NOMO-1 treated with DMSO at 0.1 percent for 48 hours (cell line): ENCODE measurements at regions not wholly inside any gene's neighbourhood (a gene's known extent, or its start where the extent isn't known, plus 50 kb on each side); places are given as distances from the start of the nearest gene placed in this dataset.

ENCODE experiments used
- DNase-seq: peaks from one replicate; lab custom pipeline; 2025; ENCODE audit not compliant: unreplicated experiment; lab: John Stamatoyannopoulos, UW

DNA sequence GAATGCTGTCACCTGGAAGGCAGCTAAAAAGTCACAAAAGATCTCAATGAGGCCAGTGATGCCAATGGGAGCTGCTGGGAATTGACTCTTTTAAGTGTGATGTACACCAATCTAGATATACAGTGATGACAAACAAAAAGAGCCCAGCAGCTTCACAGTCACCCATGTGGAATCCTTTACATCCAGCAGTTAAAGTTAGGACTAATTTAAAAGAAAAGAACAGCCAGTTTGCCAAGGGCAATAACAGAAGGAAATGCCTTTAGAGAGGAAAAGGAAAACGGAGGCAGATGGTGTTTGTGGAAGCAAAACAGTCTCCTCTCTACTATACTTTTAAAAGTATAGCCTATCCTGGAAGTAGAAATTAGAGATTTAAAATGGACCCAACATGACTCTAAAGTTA, 873.5 kb downstream of the EPHA7 start:
- no peak for DNase-seq

DNA sequence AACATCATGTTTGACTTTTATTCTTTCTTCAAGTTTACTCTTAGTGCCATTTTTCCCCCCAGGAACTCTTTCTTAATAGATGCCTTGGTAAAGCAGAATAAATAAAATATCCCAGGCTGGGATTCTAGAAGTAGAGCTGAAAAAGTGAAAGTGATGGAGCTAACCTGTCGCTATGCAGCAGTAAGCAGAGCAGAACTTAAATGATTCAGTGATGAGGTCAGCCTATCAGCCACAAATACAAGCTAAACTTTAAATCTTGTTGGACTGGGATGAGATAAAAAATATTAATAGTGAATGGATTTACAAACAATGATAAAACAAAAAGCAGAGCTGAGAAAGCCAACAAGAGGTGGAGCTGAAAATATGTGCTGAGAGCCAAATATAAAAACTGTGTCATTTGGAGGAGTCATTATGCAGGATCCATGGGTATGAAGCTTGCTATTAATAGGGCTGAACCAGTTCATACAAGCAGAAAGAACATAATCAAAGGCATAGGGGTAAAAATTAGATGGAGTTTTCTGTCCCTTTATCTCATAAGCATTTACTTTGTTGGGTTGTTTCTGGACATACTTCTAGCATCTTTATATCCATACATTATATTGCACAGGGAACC, 877.8 kb downstream of the EPHA7 start:
- no peak for DNase-seq

DNA sequence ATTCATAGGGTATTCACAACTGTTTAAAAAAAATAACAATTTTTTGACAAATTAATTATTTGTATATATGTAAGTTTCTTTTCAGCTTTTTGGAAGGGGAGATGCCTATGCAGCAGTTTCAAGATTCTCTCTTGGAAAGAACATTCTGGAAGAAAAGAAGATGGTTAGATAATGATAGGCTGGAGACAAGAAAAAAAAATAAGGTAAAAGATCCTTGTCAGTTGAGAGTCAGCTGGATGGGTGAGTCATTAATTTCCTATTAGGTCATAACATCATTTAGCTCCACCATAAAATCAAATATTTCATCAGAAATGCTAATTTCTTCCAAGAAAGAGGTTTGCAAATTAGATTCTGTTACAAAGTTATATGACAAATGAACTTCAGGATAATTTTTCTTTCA, 880.4 kb downstream of the EPHA7 start:
- DNase-seq, result no peak

DNA sequence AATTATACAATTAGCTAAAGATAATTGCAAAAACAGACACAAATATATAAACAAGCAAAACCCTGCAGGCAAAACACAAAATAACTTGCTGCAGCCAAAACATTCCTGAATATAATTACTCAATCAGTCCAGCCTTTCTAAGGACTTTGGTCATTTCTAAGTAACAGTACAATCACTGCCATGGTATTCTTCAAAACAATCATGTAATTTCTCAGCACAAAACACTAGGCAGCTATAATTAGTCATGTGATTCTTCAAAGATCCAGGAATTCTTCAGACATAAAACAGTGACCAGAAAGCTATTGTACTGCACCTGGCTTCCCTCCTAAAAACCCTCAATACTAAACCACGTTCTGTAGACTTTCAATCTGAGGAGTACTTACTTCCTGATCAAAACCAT, 881.1 kb downstream of the EPHA7 start:
- no peak for DNase-seq

DNA sequence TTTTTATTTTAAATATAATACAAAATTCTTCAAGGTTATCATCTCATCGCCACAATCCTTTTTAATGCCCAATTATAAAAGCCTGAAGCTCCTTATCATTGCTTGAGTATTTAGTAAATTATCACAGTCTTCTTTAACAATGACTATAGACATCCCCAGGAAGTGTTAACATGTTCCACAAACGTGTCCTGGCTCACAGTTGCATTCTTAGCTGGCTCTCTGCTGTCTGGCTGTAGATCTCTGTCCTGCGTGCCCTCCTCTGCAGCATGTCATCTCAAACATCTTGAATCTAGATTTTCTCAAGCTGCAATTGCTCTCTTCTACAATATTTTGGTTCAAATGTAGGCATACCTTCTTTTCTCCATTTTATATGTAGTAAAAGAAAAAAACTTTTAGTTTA, 885.2 kb downstream of the EPHA7 start:
- no peak for DNase-seq

DNA sequence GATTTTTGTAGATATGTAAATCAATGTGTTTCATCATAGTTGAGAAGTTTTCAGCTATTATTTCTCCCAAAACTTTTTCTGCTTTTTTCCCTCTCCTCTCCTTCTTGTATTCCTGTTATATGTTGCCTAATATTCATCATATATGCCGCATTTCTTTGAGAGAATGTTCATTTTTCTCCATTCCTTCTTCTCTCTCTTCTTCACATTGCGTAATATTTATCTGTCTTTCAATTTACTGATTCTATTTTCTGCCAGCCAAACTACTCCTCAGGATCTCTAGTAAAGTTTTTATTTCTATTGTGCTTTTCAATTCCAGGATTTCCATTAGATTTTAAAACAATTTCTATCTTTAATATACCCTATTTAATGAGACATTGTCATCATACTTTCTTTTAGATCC, 896.8 kb downstream of the EPHA7 start:
- no peak for DNase-seq

DNA sequence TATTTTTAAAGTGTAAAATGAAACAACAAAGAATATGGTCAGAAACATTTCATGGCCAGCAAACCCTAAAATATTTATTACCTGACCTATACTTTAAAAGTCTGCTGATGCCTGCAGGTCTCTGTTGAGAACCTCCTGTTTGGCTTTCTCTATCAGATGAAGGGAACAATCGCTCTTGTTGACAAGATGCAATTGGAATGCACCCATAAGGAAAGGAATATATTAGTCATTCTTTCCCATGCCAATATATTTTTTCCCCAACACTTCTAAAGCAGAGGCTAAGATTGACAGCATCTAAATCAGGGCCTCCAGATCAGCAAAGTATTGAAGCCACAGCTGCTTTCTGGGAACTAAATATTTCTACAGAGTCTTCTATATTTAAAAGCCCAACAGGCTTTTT, 897.8 kb downstream of the EPHA7 start:
- DNase-seq, result no peak

DNA sequence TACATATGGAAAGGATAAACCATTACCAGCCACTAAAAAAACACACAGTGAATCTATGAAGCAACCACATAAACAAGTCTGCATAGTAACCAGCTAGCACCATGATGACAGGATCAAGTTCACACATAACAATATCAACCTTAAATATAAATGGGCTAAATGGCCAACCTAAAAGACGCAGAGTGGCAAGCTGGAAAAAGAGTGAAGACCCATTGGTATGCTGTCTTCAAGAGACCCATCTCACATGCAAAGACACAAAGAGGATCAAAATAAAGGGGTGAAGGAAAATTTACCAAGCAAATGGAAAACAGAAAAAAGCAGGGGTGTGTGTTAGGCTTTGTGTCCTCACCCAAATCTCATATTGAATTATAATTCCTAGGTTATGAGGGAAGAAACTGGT, 909.2 kb downstream of the EPHA7 start:
- no peak for DNase-seq

DNA sequence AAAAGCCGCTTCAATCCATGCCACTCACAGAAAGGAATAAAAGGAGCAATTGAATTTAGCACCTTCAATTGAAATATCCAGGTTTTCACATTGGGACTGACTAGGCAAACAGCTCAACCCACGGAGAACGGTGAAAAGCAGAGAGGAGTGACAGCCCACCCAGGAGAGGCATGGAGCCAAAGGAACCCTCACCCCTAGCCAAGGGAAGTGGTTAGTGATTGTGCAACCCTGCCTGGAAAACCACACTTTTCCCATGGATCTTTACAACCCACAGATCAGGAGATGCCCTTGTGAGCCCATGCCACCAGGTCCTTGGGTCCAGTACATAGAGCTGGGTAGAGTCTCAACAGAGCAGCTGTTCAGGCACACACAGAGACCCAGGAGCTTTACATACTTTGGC, 911.8 kb downstream of the EPHA7 start:
- no peak for DNase-seq

DNA sequence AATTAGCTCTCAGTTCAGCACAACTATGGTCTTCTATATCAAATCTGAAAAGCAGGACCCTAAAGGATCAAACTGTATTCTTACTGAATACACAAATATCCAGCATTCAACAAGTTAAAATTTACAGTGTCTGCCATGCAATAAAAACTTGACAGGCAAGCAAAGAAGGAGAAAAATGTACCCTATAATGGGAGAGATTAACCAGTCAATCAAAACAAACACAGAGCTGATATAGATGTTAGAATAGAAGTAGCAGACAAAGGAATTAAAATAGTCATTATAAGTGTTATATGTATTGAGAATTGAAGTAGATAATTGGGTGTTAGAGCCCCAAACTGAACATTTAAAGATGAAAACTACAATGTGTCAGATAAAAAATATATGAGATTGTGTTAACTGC, 914.9 kb downstream of the EPHA7 start:
- no peak for DNase-seq

DNA sequence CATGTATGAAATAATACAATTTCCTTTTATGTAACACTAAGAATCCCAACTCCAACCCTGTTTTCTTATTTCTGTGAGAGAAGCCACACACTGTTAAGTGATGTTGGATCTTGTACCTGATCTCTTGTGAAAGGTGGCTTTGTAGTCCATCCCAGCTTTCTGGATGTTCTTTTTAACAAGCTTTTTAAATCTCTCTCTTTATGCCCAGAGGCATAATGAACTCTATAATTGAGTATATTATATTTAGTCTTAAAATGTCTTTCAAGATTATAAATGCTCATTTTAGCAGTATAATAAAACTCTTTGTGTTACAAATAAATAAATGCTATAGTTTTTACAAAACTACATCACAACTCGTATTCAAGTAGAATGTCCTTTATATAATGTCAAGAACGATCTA, 922.1 kb downstream of the EPHA7 start:
- no peak for DNase-seq

DNA sequence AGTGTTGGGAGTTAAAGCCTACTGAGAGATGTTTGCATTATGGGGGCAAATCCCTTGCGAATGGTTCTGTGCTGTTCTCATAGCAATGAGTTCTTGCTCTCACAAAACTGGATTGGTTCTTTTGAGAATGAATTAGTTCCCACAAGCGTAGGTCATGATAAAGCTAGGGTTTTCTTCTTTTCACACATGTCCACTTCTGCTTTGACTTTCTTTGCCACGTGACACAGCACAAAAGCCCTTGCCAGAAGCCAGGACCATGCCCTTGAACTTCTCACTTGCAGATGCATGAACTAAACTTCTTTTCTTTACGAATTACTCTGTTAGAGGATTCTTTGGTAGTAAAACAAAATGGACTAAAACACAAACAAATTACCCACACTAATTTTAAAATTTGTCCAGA, 922.8 kb downstream of the EPHA7 start:
- no peak for DNase-seq

DNA sequence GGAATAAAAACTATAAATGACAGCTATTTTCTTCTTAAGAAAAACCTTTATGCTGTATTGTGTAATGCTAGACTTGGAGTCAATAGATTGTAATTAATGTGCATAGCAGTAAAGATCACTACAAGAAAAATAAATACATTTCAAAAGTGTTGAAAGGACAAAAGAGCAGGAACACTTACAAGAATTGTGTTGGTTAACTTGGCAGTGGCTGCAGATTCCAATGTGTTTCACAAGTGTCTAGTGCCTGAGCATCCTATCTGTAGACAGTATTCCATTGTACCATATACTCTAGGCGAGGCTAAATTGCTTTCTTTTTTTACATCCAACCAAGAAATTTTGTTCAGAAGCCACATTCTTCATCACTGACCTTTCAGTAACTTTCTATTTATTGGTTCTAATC, 924.1 kb downstream of the EPHA7 start:
- no peak for DNase-seq

DNA sequence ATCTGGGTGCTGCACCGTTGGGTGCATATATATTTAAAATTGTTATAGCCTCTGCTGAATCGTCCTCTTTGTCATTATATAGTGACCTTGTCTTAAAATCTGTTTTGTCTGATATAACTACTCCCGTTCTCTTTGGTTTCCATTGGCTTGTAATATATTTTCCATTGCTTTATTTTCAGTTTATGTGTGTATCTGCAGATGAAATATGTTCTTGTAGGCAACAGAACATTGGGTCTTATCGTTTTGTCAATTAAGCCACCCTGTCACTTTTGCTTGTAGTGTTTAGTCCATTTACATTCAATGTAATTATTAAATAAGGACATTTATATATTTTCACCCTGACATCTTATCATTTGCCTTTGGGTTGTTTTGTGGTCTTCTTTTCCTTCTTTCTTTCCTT, 933.9 kb downstream of the EPHA7 start:
- DNase-seq, result no peak

DNA sequence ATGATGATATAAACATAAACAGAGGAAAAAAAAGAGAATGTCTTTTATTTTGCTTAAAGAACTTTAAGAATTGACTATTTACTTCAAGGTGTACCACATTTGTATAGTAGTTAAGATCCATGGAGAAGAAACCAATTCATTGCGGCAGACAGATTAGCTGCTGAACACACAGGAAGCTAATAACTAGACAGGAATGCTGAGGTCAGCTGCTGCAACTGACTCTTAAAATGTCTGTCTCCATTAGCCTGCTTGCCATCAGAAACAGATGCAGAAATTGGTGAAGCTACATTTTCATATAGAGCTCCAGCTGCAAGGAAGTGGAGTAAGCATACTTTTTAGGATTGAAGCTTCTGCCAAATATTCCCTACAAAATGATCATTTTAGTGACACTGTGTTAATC, 939.5 kb downstream of the EPHA7 start:
- no peak for DNase-seq

DNA sequence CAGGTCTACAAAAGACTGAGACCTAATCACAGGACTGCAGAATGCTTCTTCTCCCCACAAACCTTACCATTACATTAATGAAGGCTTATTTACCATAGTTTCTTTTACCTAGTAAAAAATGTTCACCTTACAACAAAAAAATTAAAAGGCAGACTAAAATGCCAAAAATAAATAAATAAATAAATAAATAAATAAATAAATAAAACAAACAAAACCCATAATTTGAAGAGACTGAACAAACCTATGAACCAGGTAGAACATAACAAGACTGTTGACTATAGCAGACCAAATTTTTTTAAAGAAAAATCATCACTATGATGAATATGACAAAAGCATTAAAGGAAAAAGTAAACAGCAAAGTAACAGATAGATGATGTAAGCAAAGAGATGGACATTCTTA, 946.3 kb downstream of the EPHA7 start:
- DNase-seq, result no peak

DNA sequence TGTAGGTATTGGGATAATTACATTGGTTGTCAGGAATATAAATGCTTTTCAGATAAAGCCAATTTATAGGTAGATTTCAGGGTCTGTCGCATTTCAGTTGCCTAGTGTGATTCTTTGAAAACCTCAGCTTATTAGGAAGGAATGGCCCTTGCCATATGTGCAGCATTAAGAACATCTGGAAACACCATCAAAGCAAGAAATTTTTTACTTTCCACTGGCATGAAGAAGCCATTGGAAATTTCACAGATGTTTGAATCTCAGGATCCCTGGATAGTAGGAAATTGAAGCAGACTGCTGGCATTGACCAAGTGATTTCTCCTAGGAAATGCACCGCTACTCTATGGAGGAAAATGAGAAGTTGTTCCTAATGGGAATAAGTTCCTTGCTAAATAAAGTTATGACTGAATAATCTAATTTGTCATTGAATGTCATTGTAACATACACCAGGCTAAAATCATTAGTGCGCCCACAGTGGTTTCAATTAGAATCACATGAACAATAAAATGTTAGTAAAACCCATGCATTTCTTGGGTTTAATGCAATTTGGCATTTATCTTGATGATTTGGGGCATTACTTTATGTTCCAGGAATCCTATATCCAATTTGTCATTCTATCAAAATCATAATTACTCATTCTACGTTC, 950.1 kb downstream of the EPHA7 start:
- DNase-seq, result no peak

DNA sequence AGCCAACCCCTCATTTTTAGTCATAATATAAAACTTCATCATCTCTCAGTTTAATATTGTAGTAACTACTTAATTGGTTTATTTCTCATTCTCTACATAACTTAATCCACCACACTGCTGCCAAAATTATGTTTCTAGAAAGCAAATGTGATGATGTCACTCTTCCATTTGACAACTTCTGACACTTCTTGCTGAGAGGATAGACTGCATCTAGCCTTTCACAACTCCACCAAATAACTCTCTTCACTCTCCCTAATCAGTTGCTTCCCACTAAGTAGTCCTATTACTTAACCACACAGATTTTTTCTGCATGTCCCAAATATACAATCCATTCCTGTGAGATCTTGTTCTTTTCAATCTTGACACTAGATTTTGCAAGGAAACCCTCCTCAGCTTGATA, 951.3 kb downstream of the EPHA7 start:
- no peak for DNase-seq

DNA sequence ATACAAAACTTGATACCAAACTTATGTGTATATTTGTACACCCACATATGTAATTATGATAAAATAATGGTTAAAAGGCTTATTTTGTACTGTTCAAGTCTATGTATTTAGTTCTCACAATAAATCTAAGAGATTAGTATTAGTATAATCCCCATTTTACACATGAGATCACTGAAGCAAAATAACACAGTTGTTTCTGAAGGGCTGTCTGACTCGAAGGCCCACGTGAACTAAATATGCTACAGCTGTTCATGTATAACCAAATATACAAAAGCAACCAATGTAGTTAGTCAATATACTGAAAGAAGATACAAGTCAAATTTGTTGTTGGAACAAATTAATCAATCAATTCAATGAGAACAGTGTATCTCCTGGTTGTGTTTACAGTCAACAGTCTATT, 959.2 kb downstream of the EPHA7 start:
- DNase-seq, result no peak

DNA sequence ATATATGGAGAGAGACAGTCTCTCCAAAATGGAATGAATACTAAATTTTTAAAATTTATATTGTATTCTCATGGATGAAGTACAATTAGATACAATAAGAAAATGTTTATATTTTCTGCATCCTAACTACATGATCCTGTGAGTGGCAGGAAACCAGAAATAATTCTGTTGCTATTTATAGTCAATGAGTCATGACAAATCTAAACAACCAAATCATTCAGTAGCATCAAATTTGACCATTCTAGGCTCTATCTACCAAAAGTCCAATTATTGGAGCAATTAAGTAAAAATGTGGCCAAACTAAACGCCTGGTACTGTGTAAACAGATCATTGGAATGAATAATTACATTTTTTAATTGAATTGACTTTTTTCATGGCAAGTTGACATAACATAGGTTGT, 959.8 kb downstream of the EPHA7 start:
- DNase-seq, result no peak

DNA sequence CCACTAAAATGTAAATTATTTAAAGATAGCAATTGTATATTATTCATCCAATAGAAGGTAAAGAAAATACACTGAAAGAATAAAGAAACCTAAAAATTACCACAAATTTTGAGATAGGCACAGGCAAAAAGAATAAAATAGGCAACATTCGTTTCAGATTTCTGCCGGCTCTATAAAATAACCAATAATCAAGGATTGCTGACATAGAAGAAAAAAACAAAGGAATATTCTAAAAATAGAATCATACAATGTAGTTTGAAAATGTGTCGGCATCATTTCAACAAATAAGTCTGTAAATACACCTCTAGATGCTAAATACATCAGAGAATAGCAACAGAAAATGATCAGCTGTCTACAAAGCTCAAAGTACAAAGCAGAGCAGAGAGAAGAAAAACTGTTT, 973.3 kb downstream of the EPHA7 start:
- no peak for DNase-seq

DNA sequence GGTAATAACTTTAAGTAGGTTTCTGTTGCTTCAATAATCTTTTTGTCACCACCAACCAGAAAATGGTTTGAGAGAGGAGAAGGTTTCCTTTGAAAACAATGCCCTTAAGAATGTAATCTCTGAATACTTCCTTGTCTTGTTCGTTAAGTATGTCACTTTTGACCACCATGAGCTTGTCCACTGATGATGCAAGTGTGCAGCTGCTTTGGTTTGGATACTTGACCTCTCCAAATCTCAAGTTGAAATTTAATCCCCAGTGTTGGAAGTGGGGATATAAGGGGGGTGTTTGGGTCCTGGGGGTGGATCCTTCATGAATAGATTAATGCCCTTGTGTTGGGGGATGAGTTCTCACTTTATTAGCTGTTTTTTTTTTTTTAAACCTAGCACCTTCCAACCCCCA, 985.4 kb downstream of the EPHA7 start:
- DNase-seq, result no peak

DNA sequence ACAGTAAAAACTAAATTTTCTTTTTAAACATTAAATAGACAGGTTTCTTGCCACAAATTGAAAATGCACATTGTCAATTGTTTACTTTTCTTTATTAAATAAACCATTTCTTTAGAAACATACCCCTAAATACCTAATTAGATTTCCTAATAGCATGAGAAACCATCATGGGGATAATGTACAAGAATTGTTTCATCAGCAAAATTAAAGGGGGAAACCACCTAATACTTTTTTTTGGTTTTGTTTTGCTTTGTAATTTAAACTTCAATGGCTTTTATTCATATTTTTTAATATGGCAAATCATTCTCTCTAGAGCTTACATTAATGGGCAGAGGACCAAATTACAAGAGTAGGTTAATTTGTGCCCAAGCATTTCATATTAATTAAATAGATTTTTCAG, 987.9 kb downstream of the EPHA7 start:
- DNase-seq, result no peak
